IgD-negative memory B cell (primary cell): ENCODE measurements at regions not wholly inside any gene's neighbourhood (a gene's known extent, or its start where the extent isn't known, plus 50 kb on each side); places are given as distances from the start of the nearest gene placed in this dataset.
A peak's percentile ranks its signal among the peaks of the same experiment; 100 is the strongest.

Experiments used
- H3K27ac Mint-ChIP-seq, 3 donors: one replicate each; pipeline ENCODE4 v1.8.0; 2020 to 2022; ENCODE audit warnings: mild to moderate bottlenecking in 3 of 3, mixed read lengths in 3 of 3, moderate library complexity in 1 of 3
- H3K27me3 Mint-ChIP-seq: one replicate; pipeline ENCODE4 v1.8.0; 2021; ENCODE audit warnings: mixed read lengths
- H3K36me3 Mint-ChIP-seq: one replicate; pipeline ENCODE4 v1.8.0; 2020; ENCODE audit warnings: mild to moderate bottlenecking, mixed read lengths
- H3K4me1 Mint-ChIP-seq, 3 donors: one replicate each; pipeline ENCODE4 v1.8.0; 2020 to 2022; ENCODE audit warnings: mixed read lengths in 3 of 3, mild to moderate bottlenecking in 1 of 3
- H3K4me3 Mint-ChIP-seq, 4 donors: one replicate each; pipeline ENCODE4 v1.8.0; 2020 to 2022; ENCODE audit warnings: mild to moderate bottlenecking in 4 of 4, mixed read lengths in 4 of 4, moderate library complexity in 3 of 4
- H3K9me3 Mint-ChIP-seq, 3 donors: one replicate each; pipeline ENCODE4 v1.8.0; 2020 to 2021; ENCODE audit warnings: mixed read lengths in 3 of 3, mild to moderate bottlenecking in 1 of 3

- Mint-ChIP-seq H3K4me3 (no peak overlapping the region), H3K36me3 (no peaks in the 10 kb centered on the region), H3K9me3 (peaks cover 1 to 12% (median 4%) of the 10 kb centered on the region in 3 donors), H3K4me1 (peaks cover 0 to 1% (median 0%) of the 10 kb centered on the region in 3 donors), H3K27ac (no peak overlapping the region), H3K27me3 (no peaks in the 10 kb centered on the region)
These were observed 70.8 kb upstream of the FGFR2 start for GRCh38 chr10:121669028-121669374.

- H3K27ac Mint-ChIP-seq = no peak overlapping the region
- no peak overlapping the region for H3K4me3 Mint-ChIP-seq
- peaks cover 1 to 12% (median 4%) of the 10 kb centered on the region in 3 donors for H3K9me3 Mint-ChIP-seq
- H3K4me1 Mint-ChIP-seq = peaks cover 0 to 1% (median 0%) of the 10 kb centered on the region in 3 donors
- no peaks in the 10 kb centered on the region for H3K27me3 Mint-ChIP-seq
- H3K36me3 Mint-ChIP-seq = no peaks in the 10 kb centered on the region
These were observed 70.2 kb upstream of the FGFR2 start for GRCh38 chr10:121668314-121669027.

GRCh38 chr10:121667948-121668313, 69.7 kb upstream of the FGFR2 start:
- peaks cover 2% of the 10 kb centered on the region for H3K27me3 Mint-ChIP-seq
- H3K36me3 Mint-ChIP-seq = no peaks in the 10 kb centered on the region
- peaks cover 1 to 12% (median 4%) of the 10 kb centered on the region in 3 donors for H3K9me3 Mint-ChIP-seq
- no peak overlapping the region for H3K27ac Mint-ChIP-seq
- H3K4me1 Mint-ChIP-seq = peaks cover 0 to 1% (median 0%) of the 10 kb centered on the region in 3 donors
- no peak overlapping the region for H3K4me3 Mint-ChIP-seq

- no peaks in the 10 kb centered on the region for H3K36me3 Mint-ChIP-seq
- H3K4me1 Mint-ChIP-seq = peaks cover 0 to 1% (median 0%) of the 10 kb centered on the region in 3 donors
- H3K27ac Mint-ChIP-seq = no peak overlapping the region
- peaks cover 3% of the 10 kb centered on the region for H3K27me3 Mint-ChIP-seq
- H3K4me3 Mint-ChIP-seq = no peak overlapping the region
- peaks cover 1 to 12% (median 6%) of the 10 kb centered on the region in 3 donors for H3K9me3 Mint-ChIP-seq
These were observed 67.6 kb upstream of the FGFR2 start for GRCh38 chr10:121665809-121666208.

- peaks cover 0 to 1% (median 0%) of the 10 kb centered on the region in 3 donors for H3K4me1 Mint-ChIP-seq
- H3K27ac Mint-ChIP-seq = no peak overlapping the region
- H3K4me3 Mint-ChIP-seq = no peak overlapping the region
- peaks cover 1 to 12% (median 6%) of the 10 kb centered on the region in 3 donors for H3K9me3 Mint-ChIP-seq
- H3K27me3 Mint-ChIP-seq = peaks cover 3% of the 10 kb centered on the region
- H3K36me3 Mint-ChIP-seq = no peaks in the 10 kb centered on the region
These were observed 66.4 kb upstream of the FGFR2 start for GRCh38 chr10:121664671-121665070.

GRCh38 chr10:121662945-121663917, 65.0 kb upstream of the FGFR2 start:
- Mint-ChIP-seq H3K9me3 (peaks cover 1 to 12% (median 6%) of the 10 kb centered on the region in 3 donors), H3K36me3 (no peaks in the 10 kb centered on the region), H3K27me3 (peaks cover 3% of the 10 kb centered on the region), H3K4me3 (peak overlapping the region in 1 of 4 donors; percentile 21), H3K4me1 (no peaks in the 10 kb centered on the region), H3K27ac (no peak overlapping the region)

GRCh38 chr10:121662531-121662930, 64.3 kb upstream of the FGFR2 start:
- no peak overlapping the region for H3K27ac Mint-ChIP-seq
- H3K9me3 Mint-ChIP-seq = peaks cover 1 to 12% (median 6%) of the 10 kb centered on the region in 3 donors
- no peaks in the 10 kb centered on the region for H3K36me3 Mint-ChIP-seq
- no peak overlapping the region for H3K4me3 Mint-ChIP-seq
- H3K27me3 Mint-ChIP-seq = peaks cover 3% of the 10 kb centered on the region
- H3K4me1 Mint-ChIP-seq = no peaks in the 10 kb centered on the region

GRCh38 chr10:121661451-121661851, 63.2 kb upstream of the FGFR2 start:
- no peaks in the 10 kb centered on the region for H3K36me3 Mint-ChIP-seq
- H3K9me3 Mint-ChIP-seq = peaks cover 1 to 5% (median 2%) of the 10 kb centered on the region in 3 donors
- no peaks in the 10 kb centered on the region for H3K4me1 Mint-ChIP-seq
- no peak overlapping the region for H3K4me3 Mint-ChIP-seq
- H3K27me3 Mint-ChIP-seq = peaks cover 3% of the 10 kb centered on the region
- H3K27ac Mint-ChIP-seq = no peak overlapping the region

- H3K9me3 Mint-ChIP-seq = peaks cover 0 to 2% (median 0%) of the 10 kb centered on the region in 3 donors
- no peaks in the 10 kb centered on the region for H3K36me3 Mint-ChIP-seq
- no peak overlapping the region for H3K27ac Mint-ChIP-seq
- H3K4me1 Mint-ChIP-seq = no peaks in the 10 kb centered on the region
- peak overlapping the region in 1 of 4 donors; percentile 0 for H3K4me3 Mint-ChIP-seq
- peaks cover 3% of the 10 kb centered on the region for H3K27me3 Mint-ChIP-seq
These were observed 61.0 kb upstream of the FGFR2 start for GRCh38 chr10:121659236-121659635.

GRCh38 chr10:121658611-121659010, 60.4 kb upstream of the FGFR2 start:
- peaks cover 0 to 2% (median 0%) of the 10 kb centered on the region in 3 donors for H3K9me3 Mint-ChIP-seq
- no peaks in the 10 kb centered on the region for H3K4me1 Mint-ChIP-seq
- H3K27me3 Mint-ChIP-seq = peaks cover 3% of the 10 kb centered on the region
- H3K4me3 Mint-ChIP-seq = no peak overlapping the region
- no peak overlapping the region for H3K27ac Mint-ChIP-seq
- H3K36me3 Mint-ChIP-seq = no peaks in the 10 kb centered on the region

GRCh38 chr10:121658111-121658510, 59.9 kb upstream of the FGFR2 start:
- H3K27ac Mint-ChIP-seq = no peak overlapping the region

GRCh38 chr10:121655254-121656144, 57.3 kb upstream of the FGFR2 start:
- H3K4me3 Mint-ChIP-seq = no peak overlapping the region
- peaks cover 2% of the 10 kb centered on the region for H3K36me3 Mint-ChIP-seq
- no peak overlapping the region for H3K27ac Mint-ChIP-seq
- peaks cover 2% of the 10 kb centered on the region for H3K27me3 Mint-ChIP-seq
- peaks cover 0 to 5% (median 0%) of the 10 kb centered on the region in 3 donors for H3K9me3 Mint-ChIP-seq
- no peaks in the 10 kb centered on the region for H3K4me1 Mint-ChIP-seq

More at GRCh38 chr10:121658111-121658510, 59.9 kb upstream of the FGFR2 start:
- Mint-ChIP-seq H3K27me3 (peaks cover 3% of the 10 kb centered on the region), H3K4me3 (no peak overlapping the region), H3K4me1 (no peaks in the 10 kb centered on the region), H3K36me3 (peaks cover 2% of the 10 kb centered on the region), H3K9me3 (peaks cover 0 to 2% (median 0%) of the 10 kb centered on the region in 3 donors)

- Mint-ChIP-seq H3K27me3 (peaks cover 2% of the 10 kb centered on the region), H3K27ac (no peak overlapping the region), H3K4me3 (no peak overlapping the region), H3K36me3 (peaks cover 2% of the 10 kb centered on the region), H3K4me1 (no peaks in the 10 kb centered on the region), H3K9me3 (peaks cover 0 to 5% (median 0%) of the 10 kb centered on the region in 3 donors)
These were observed 55.8 kb upstream of the FGFR2 start for GRCh38 chr10:121654021-121654545.

GRCh38 chr10:121653608-121654007, 55.4 kb upstream of the FGFR2 start:
- no peaks in the 10 kb centered on the region for H3K4me1 Mint-ChIP-seq
- peaks cover 2% of the 10 kb centered on the region for H3K36me3 Mint-ChIP-seq
- no peak overlapping the region for H3K27ac Mint-ChIP-seq
- H3K9me3 Mint-ChIP-seq = peaks cover 0 to 5% (median 0%) of the 10 kb centered on the region in 3 donors
- H3K4me3 Mint-ChIP-seq = no peak overlapping the region
- peaks cover 4% of the 10 kb centered on the region for H3K27me3 Mint-ChIP-seq
